NCI-H69 (cell line): ENCODE measurements at regions not wholly inside any gene's neighbourhood (a gene's known extent, or its start where the extent isn't known, plus 50 kb on each side); places are given as distances from the start of the nearest gene placed in this dataset.

Source experiments
- DNase-seq: peaks from one replicate; lab custom pipeline; 2025; lab: John Stamatoyannopoulos, UW

DNA sequence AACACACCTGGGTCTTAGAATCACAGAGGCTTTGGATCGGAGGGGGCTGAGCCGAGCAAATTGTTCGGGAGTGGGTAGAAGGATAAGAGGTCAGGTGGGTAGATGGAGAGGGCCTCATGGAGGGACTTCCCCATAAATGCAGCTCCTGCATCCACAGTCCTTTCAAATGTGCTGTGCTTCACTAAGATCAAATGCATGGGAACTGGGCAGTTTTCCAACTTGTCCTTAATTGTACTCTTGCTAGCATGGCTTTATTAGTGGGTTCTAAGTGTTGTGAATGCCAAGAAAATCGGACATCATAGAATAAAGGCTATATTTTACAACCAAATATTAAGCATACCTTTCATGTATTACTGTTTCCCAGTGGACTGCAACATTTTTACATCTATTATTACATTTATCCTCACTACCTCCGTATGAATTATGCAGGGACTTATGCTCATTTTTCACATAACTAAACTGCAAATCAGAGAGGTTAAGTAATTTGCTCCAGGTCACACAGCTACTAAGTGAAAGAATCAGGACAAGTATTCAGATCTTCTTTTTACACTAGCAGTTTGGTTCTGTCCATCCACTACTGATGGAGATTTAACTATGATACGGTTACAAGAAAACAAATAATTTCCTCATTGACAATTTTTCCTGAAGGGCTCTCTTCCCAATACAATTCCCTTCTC, 174.5 kb upstream of the RUNX1 start:
- DNase-seq: peak; percentile 23

DNA sequence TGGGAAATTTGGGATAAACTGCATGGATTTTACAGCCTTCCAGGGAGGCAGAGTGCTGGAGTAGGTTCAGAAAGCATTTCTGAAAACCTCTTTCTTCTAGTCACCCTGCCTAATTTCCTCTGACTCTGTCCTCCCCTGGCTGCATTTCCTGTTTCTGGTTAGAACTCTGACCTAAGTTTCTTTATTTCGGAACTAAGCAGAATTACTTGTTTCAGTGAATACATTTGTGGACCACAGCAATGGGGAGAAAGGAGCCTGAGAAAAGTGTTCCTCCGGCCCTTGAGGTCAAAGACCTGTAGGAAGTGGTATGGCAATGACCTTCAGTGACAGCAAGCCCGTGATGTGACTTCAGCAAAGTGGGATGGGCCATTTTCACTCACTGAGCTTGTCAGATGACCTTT, 173.4 kb upstream of the RUNX1 start:
- no peak for DNase-seq

DNA sequence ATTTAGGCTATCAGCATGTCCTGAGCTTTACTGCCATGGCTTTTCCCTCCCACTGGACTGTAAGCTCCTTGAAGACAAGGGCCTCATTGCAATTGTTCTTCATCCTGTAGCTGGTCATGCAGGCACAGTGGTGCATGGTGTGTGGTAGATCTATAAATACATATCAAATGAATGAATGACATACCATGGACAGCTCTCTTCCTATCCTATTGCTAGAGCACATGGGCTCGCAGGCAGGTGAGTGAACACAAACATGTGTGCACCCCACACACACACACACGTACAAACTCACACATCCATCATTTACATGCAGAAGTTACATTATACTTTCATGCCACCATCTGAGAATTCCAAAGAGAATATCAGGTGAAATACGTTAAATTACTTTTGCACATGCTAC, 172.9 kb upstream of the RUNX1 start:
- no peak for DNase-seq

DNA sequence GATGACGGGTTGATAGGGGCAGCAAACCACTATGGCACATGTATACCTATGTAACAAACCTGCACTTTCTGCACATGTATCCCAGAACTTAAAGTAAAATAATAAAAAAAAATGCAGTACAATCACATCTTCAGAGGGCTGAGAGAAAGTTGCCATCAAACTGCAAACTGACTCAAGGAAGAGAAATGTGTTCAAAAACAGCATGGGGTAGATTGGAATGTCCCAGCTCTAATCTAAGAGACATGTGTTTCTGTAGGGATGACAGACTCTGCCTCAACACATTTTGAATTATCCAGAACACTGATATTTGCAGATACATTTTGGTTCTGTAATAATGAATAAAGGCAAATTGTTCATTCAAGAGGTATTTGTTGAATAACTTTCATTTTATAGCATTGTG, 171.2 kb upstream of the RUNX1 start:
- no peak for DNase-seq

DNA sequence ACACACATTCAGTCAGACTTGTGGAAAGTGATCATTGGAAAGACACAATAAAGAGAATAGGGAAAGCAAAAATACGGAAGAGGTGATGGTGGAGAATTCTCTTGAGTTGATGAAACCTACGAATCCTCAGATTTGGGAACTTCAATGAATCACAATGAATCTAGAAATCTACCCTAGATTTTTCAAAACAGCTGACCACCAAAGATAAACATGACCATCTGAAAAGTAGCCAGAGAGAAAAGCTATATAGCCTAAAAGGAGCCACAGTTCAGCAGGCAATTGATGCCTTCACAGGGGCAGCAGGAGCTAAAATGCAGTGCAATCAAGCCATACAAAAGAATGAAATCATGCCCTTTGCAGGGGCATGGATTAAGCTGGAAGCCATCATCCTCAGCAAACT, 170.6 kb upstream of the RUNX1 start:
- peak; percentile 6 for DNase-seq

DNA sequence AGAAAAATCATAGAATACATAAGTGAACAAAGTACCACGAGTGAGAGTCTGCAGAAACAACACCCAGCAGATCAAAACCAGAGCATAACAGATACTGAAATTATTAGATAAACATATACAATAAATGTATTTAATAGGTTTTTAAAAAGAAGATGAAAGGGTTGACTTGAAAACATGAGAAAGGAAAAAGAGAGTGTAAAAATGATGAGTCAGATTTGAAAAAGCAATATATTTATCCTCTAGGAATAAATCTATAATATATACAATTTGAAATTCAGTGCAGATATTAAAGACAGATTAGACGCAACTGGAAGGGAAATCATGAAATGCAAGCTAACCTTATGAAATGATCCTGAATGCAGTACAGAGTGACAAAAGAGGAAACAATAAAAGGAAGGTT, 170.2 kb upstream of the RUNX1 start:
- DNase-seq: no peak

DNA sequence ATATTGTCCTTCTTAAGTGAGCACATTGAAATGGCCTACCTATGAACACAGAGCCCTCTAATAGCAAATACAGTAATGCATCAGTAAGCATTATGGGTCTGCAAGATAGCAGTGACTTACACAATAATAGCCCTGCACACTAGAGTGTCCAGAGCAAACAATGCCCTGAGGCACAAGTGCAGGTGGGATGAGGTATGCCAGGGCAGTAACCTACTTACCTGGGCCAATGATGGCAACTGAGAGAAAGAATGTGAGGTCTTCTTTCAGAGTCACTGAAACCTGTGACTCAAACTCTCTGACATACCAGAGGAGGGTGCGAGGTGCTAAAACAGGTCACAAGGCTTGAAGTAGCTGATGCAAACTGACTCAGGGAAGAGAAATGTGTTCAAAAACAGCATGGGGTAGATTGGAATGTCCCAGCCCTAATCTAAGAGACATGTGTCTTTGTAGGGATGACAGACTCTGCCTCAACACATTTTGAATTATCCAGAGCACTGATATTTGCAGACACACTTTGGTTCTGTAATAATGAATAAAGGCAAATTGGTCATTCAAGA, 168.5 kb upstream of the RUNX1 start:
- DNase-seq: peak; percentile 41

- DNase-seq: no peak
Observed at GRCh38 chr21:35216996-35217395, 167.9 kb upstream of the RUNX1 start.

DNA sequence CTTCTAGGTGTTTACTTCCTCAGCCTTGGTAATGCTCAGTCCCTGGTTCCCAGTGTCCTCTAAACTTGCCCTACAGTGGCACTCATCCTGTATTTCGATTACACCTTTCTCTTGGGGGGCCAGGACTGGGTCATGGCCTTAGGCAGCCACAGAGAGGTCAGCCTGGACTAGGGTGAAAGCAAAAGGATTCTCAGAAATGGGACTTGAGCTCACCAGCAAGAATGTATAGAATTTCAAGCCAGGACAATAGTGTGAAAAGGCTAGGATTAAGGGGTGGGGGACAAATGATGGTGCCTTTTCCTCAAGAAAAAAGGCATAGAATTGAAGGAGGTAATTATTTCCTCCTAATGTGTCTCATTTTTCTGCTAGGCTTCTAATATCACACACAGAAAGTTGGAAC, 166.8 kb upstream of the RUNX1 start:
- no peak for DNase-seq

DNA sequence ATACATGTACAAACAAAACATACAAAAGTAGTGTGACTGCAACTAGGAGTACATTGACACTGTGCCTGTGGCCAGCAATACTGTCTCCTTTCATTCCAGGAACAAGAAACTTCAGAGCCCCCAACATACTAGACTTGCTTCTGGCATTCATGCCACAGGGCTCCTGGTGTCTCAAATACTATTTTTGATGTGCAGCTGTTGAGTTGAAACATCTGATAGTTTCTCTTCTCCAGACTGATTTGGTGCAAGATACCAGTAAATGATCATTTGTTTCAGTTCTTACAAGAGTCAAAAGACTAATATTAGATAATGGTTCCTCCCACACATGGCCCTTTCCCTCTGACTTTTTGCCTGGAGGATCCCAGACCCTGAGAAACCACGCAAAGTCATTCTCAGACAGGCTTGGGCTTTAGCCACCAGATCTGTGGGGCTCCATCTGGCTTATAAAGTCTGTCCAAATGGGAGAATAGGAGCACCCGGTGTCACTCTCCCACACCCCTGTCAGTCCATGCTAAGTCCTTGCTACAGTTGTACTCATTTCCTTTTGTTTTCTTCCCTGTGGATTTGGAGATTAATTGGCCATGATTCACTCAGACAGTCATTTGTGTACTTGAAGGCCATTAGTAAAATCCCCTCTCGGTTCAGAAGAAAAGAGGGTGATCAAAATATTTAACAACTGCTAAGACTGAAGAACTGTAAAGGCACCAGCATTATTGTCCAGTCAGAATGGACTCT, 163.5 kb upstream of the RUNX1 start:
- no peak for DNase-seq

DNA sequence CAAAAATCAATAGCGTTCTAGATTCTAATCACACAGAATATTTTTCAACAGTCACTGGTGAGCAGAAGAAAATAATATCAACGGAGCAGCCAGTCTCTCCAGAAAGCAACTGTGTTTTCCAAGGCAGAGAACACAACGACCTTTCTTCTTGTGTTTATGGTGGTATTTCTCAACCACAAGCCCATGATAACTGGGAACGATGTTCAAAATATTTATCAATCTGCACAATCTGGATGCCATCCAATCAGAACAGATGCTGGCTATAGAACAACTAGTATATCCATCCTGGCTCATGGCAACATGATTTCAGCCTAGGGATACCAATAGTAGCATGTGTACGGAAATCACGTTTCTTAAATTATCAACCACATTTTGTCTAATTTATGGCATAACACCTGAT, 162.7 kb upstream of the RUNX1 start:
- no peak for DNase-seq

- DNase-seq: no peak
Observed at GRCh38 chr21:35210093-35210492, 161.0 kb upstream of the RUNX1 start.

DNA sequence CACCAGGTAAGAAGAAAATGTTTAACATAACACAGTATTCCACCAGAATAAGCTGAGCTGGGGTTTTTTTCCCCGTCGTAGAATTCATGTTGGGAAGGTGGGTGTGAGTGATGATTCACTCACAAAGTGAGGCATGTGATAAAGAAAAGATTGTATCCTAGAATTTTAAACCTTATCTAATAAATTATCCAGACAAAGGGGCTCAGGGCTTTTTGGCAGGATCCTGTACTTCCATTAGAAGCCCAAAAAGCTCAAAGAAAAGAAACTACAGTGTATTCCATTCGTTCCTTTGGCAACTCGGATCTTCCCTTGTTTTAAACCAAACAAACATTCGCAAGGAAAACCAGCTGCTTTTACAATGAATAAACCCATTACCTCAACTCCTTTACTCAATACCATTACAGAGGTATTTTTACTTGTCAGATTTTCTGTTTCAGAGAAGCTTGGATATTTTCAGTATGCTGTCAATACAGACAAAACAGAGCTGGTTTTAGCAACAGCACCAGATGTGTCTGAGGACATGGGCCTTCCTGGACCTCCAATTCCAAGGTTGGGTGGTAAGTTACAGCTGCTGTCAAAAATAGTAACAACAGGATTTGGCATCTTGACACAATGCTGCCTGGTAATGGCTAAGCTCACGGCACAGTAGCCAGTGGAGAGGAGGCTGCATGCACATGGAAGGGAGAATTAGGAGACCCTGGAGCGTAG, 159.9 kb upstream of the RUNX1 start:
- no peak for DNase-seq

DNA sequence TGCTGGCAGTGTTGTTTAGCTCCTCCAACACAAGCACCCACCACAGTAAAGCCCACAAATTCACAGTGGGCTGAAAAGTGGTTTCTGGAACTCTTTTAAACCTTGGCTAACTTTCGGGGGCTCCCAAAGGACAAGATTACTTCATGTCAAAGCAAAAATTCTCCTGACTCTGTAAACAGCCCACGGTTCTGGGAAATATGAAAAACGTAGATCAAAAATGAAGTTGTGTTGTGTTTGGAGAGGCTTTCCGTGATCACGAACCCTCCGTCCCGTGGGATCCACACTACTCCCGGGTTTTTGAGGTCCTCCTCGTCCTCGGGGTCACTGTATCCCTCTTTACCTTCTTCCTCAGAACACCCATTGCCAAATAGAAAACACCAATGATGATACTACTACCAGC, 159.0 kb upstream of the RUNX1 start:
- DNase-seq: no peak

- no peak for DNase-seq
Observed at GRCh38 chr21:35207322-35207721, 158.2 kb upstream of the RUNX1 start.

DNA sequence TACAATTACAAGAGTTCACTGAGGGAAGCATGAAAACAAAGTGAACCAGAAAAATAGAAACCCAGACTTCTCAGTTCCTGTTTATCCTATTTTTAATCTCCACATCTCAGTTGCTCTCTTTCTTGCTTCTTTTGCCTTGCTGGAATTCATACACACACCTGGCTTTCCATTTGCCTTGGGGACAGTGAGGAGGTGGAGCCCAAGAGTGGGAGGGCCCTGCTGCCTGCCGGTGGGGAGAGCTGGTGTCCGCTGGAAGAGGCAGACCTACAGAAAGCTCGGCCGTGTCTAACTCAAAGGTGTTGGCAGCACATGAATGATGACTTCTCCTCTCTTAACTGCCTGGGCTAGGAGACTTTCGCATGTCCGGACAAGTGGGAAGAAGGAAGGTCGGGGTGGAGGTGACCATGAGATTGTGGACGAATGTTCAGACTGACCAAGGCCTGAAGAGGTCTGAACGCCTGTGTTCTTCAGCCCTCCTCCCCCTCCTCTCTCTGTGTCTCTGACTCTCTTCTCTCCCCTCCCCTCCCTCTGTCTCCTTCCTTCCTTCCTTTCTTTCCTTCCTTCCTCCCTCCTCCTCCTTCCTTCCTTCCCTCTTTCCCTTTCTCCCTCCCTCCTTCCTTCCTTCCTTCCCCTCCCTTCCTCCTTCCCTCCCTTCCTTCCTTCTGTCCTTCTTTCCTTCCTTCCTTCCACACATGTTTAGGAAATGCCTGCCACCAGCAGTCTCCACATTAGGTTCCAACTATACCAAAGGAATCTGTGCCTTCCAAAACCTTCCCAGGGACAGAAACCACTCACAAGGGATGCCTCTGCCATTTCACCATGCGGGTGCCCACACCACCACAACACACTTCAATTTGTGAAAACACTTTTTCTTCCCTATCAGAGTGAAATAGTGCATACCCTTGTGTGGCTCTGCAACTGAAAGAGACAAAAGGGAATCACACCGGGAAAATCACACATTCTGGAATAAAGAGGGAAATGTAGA, 157.3 kb upstream of the RUNX1 start:
- no peak for DNase-seq

DNA sequence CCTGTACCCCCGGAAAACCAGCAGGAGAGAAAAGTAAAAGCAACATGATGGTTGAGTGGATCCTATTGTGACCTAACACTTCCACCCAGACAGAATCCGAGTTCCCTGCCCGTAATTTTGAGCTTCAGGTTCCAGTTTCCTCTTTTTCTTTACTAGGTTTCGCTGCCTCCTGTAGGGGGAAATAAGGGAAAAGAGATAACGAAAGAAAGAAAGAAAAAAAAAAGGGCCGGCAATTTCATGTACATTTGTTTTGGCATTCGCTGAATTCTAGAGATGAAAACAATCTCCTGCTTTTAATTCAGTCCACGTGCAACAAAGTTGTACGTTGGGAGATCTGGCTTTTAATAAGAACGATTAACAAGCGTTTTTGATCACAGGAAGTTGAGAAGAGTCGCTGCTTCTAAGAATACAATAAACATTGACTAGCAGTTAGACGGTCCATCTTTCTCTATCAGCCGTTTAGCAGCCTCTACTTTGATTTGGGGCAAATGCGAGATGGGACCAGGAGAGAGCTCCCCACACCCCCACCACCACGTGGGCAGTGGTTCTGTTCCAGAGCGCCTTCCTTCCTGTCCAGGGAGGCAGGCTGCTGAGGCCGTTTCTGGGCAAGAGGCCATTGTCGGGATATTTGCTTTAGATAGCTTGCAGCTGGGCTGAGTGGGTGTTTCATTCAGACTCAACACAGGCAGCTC, 155.9 kb upstream of the RUNX1 start:
- no peak for DNase-seq

- DNase-seq: no peak
Observed at GRCh38 chr21:35204125-35204524, 155.0 kb upstream of the RUNX1 start.

DNA sequence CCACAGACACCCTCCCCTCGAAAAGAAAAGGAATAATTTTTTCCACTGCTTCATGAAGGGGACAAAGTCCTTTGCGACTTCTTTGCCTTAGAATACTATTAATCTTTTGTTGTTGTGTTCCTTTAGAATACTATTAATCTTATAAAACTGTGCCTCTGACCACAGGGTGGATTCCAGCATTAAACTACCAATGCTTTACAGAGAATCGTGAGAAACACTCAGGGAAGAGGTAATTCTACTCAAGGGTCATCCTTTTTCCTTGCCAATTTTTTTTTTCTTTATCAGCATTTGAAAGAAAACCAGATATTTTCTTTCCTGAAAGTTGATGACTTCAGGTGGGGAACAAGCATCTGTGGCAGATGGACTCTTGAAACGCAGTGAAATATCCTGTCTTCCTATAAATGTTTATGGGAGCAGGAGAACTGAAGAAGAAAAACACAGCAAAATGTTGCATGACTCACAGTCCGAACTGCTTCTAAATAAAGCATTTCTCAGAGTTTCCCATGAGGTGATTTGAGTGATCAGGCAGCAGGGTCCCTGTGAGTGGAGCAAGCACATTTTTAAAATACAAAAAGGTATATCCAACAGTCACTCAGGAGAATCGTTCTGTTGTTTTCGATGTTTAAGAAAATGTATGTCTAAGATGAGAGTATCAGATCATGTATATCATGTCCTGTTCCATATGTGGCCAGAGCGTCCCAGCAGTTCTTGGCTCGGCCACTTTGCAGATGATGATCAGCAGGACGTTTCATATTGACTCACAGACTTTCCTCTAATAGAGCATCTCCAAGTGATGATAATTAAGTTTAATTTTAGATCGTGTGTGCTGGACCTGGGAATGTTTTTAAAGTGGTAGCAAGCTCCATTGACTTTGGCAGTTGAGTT, 154.2 kb upstream of the RUNX1 start:
- DNase-seq: no peak

GRCh38 chr21:35202431-35202830, 153.3 kb upstream of the RUNX1 start:
- DNase-seq: no peak
